ENCODE measurements at regions not wholly inside any gene's neighbourhood (a gene's known extent, or its start where the extent isn't known, plus 50 kb on each side); places are given as distances from the start of the nearest gene placed in this dataset.

DNA sequence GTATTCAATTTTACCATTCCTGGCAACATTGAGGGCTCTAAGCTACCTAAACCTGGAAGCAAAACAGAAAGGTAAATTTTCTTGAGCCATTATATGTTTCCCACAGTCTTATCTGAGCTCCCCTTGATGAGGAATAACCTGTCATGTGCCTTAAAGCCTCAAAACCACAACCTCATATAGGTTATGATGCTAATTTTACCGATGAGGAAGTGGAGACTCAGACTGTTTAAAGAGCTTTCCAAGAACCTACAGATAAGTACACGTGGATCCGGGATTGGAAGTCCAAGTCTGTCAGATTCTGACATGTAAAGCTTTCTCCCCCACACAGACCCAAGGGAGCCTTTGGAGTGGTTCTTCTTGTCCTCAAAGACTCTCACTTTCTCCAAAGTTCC is 140.5 kb downstream of the SEMA6D start:
- H3K27me3 Mint-ChIP-seq (ENCODE audit: low read depth), result no peaks in the 10 kb centered on the region
- no peak for DNase-seq (ENCODE audit: low spot score in 2 of 2, unreplicated experiment in 2 of 2)
- H3K9me3 Mint-ChIP-seq, result no peaks in the 10 kb centered on the region
- H3K27ac Mint-ChIP-seq, result no peak overlapping the region
- no peak for TF ChIP-seq CTCF (IDR thresholded peaks at IDR 0.05; ENCODE audit: unreplicated experiment)
- H3K4me1 Mint-ChIP-seq, result no peaks in the 10 kb centered on the region
- no peak overlapping the region for H3K4me3 Mint-ChIP-seq
- H3K36me3 Mint-ChIP-seq, result no peaks in the 10 kb centered on the region

- H3K4me1 Mint-ChIP-seq, result no peaks in the 10 kb centered on the region
- DNase-seq (ENCODE audit: low spot score in 2 of 2, unreplicated experiment in 2 of 2), result no peak
- no peaks in the 10 kb centered on the region for H3K36me3 Mint-ChIP-seq
- no peak overlapping the region for H3K4me3 Mint-ChIP-seq
- no peak overlapping the region for H3K27ac Mint-ChIP-seq
- TF ChIP-seq CTCF (IDR thresholded peaks at IDR 0.05; ENCODE audit: unreplicated experiment), result no peak
- peaks cover 3% of the 10 kb centered on the region for H3K27me3 Mint-ChIP-seq (ENCODE audit: low read depth)
- H3K9me3 Mint-ChIP-seq, result peaks cover 16% of the 10 kb centered on the region
Measured at GRCh38 chr15:47861111-47861903, 144.0 kb downstream of the SEMA6D start.

DNA sequence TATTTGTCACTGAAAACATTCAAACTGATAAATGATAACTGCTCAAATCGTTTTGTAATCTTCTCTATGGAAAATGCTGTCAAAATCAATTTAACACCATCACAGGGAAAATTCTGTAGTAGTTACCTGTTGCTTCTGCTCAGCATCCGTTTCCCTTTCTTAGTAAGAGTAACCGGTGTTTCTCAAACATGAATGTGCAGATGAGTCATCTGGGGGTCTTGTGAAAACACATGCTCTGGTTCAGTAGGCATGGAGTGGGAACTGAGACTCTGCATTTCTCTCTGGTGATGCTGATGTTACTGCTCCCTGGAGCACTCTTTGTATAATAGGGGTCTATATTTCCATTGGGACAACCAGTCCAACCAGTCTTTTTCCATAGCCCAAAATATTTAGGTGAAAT is 145.1 kb downstream of the SEMA6D start:
- Mint-ChIP-seq H3K36me3 (no peaks in the 10 kb centered on the region), H3K27ac (no peak overlapping the region), H3K9me3 (peaks cover 16% of the 10 kb centered on the region), H3K27me3 (ENCODE audit: low read depth) (peaks cover 3% of the 10 kb centered on the region), H3K4me3 (no peak overlapping the region), H3K4me1 (no peaks in the 10 kb centered on the region)
- no peak for DNase-seq (ENCODE audit: low spot score in 2 of 2, unreplicated experiment in 2 of 2)
- no peak for TF ChIP-seq CTCF (IDR thresholded peaks at IDR 0.05; ENCODE audit: unreplicated experiment)

DNA sequence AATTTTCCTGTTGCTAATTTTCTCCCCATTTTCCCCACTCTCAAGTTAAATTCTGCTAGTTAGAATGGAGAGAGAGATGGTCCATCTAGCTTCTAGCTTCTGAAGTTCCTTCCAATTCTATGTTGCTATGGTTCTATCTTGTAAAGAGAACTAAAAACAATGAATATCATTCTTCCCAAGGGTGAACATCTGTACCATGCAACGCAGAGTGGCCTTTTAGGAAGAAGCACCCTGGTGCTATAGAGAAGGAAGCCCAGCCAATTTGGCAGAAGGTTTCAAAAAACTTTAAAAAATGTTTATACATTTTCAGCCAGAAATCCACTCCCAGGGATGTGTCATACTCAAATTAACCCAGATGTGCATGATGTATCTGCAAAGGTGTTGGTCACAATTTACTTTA is 149.1 kb downstream of the SEMA6D start:
- Mint-ChIP-seq H3K9me3 (peaks cover 32% of the 10 kb centered on the region), H3K27me3 (ENCODE audit: low read depth) (peaks cover 3% of the 10 kb centered on the region), H3K4me3 (no peak overlapping the region), H3K4me1 (no peaks in the 10 kb centered on the region), H3K27ac (no peak overlapping the region), H3K36me3 (peaks cover 2% of the 10 kb centered on the region)
- TF ChIP-seq CTCF (IDR thresholded peaks at IDR 0.05; ENCODE audit: unreplicated experiment), result no peak
- DNase-seq (ENCODE audit: low spot score in 2 of 2, unreplicated experiment in 2 of 2), result no peak

GRCh38 chr15:47870300-47870955 is 153.1 kb downstream of the SEMA6D start:
- Mint-ChIP-seq H3K4me1 (no peaks in the 10 kb centered on the region), H3K9me3 (peaks cover 22% of the 10 kb centered on the region), H3K36me3 (peaks cover 2% of the 10 kb centered on the region)

More at GRCh38 chr15:47870300-47870955, 153.1 kb downstream of the SEMA6D start:
- Mint-ChIP-seq H3K27me3 (ENCODE audit: low read depth) (no peaks in the 10 kb centered on the region), H3K27ac (no peak overlapping the region), H3K4me3 (no peak overlapping the region)
- no peak for TF ChIP-seq CTCF (IDR thresholded peaks at IDR 0.05; ENCODE audit: unreplicated experiment)
- no peak for DNase-seq (ENCODE audit: low spot score in 2 of 2, unreplicated experiment in 2 of 2)
